ENCODE measurements at regions not wholly inside any gene's neighbourhood (a gene's known extent, or its start where the extent isn't known, plus 50 kb on each side); places are given as distances from the start of the nearest gene placed in this dataset.

DNA sequence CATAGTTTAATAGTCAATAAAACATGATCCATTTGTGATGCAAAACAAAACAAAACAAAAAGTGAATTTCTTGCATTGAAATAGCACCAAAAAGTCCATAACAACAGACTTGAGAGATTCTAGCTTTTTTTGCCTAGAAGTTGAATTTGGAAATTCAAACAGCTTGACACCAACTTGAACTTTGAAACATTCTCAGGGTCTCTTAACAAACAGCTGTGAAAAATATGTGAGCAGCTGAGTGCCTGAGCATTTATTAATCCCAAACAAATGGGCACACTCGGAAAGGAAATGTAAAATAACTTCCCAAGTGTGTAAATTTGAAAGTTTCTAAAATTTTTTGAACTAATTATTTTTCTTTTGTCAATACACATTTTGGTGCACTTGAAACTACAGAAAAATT, 56.0 kb upstream of the HMHB1 start:
- no peak for TF ChIP-seq TCF7L2 (IDR thresholded peaks at IDR 0.05; ENCODE audit: low read depth, low read length)
- TF ChIP-seq, protein P1, sequence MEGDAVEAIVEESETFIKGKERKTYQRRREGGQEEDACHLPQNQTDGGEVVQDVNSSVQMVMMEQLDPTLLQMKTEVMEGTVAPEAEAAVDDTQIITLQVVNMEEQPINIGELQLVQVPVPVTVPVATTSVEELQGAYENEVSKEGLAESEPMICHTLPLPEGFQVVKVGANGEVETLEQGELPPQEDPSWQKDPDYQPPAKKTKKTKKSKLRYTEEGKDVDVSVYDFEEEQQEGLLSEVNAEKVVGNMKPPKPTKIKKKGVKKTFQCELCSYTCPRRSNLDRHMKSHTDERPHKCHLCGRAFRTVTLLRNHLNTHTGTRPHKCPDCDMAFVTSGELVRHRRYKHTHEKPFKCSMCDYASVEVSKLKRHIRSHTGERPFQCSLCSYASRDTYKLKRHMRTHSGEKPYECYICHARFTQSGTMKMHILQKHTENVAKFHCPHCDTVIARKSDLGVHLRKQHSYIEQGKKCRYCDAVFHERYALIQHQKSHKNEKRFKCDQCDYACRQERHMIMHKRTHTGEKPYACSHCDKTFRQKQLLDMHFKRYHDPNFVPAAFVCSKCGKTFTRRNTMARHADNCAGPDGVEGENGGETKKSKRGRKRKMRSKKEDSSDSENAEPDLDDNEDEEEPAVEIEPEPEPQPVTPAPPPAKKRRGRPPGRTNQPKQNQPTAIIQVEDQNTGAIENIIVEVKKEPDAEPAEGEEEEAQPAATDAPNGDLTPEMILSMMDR (IDR thresholded peaks at IDR 0.05): no peak
- no peak for TF ChIP-seq POLR2AphosphoS5 (IDR thresholded peaks at IDR 0.05; ENCODE audit: low read depth, low read length)
- TF ChIP-seq, protein P2, sequence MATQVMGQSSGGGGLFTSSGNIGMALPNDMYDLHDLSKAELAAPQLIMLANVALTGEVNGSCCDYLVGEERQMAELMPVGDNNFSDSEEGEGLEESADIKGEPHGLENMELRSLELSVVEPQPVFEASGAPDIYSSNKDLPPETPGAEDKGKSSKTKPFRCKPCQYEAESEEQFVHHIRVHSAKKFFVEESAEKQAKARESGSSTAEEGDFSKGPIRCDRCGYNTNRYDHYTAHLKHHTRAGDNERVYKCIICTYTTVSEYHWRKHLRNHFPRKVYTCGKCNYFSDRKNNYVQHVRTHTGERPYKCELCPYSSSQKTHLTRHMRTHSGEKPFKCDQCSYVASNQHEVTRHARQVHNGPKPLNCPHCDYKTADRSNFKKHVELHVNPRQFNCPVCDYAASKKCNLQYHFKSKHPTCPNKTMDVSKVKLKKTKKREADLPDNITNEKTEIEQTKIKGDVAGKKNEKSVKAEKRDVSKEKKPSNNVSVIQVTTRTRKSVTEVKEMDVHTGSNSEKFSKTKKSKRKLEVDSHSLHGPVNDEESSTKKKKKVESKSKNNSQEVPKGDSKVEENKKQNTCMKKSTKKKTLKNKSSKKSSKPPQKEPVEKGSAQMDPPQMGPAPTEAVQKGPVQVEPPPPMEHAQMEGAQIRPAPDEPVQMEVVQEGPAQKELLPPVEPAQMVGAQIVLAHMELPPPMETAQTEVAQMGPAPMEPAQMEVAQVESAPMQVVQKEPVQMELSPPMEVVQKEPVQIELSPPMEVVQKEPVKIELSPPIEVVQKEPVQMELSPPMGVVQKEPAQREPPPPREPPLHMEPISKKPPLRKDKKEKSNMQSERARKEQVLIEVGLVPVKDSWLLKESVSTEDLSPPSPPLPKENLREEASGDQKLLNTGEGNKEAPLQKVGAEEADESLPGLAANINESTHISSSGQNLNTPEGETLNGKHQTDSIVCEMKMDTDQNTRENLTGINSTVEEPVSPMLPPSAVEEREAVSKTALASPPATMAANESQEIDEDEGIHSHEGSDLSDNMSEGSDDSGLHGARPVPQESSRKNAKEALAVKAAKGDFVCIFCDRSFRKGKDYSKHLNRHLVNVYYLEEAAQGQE (IDR thresholded peaks at IDR 0.05; ENCODE audit: insufficient read depth in 1 of 2, low read depth in 2 of 2, low read length in 1 of 2): no peak
- TF ChIP-seq SIN3A (IDR thresholded peaks at IDR 0.05; ENCODE audit: borderline replicate concordance, insufficient read depth, low read depth, low read length): no peak
